HG03103 (cell line): ENCODE measurements at regions not wholly inside any gene's neighbourhood (a gene's known extent, or its start where the extent isn't known, plus 50 kb on each side); places are given as distances from the start of the nearest gene placed in this dataset.
"Not testable (repeated sequence)": the region's sequence is repeated elsewhere in the genome, so short reads cannot be mapped to it uniquely, and the experiment has no call there.

Experiments used
- ATAC-seq: cut with Tn5 transposase; IDR thresholded peaks from one replicate; pipeline ENCODE4 v1.9.1; 2021; ENCODE audit warnings: low read depth; ENCODE audit not compliant: unreplicated experiment

GRCh38 chr9:87195306-87195705 is 248.0 kb upstream of the GAS1 start:
- ATAC-seq: no peak

GRCh38 chr9:87197349-87198130 is 250.2 kb upstream of the GAS1 start:
- ATAC-seq: no peak

GRCh38 chr9:87198716-87199115 is 251.4 kb upstream of the GAS1 start:
- no peak for ATAC-seq

GRCh38 chr9:87199278-87199677 is 252.0 kb upstream of the GAS1 start:
- no peak for ATAC-seq

- no peak for ATAC-seq
These were observed 252.5 kb upstream of the GAS1 start for GRCh38 chr9:87199782-87200181.

- no peak for ATAC-seq
These were observed 254.0 kb upstream of the GAS1 start for GRCh38 chr9:87201351-87201751.

- ATAC-seq: no peak
These were observed 258.9 kb upstream of the GAS1 start for GRCh38 chr9:87206064-87206661.

GRCh38 chr9:87210658-87211057 is 263.4 kb upstream of the GAS1 start:
- not testable (repeated sequence) for ATAC-seq

GRCh38 chr9:87211669-87212068 is 264.4 kb upstream of the GAS1 start:
- ATAC-seq: no peak

- no peak for ATAC-seq
These were observed 265.3 kb upstream of the GAS1 start for GRCh38 chr9:87212605-87213021.

- ATAC-seq: no peak
These were observed 266.6 kb upstream of the GAS1 start for GRCh38 chr9:87213948-87214347.

GRCh38 chr9:87214991-87215390 is 267.7 kb upstream of the GAS1 start:
- no peak for ATAC-seq

GRCh38 chr9:87216036-87216435 is 268.7 kb upstream of the GAS1 start:
- no peak for ATAC-seq

GRCh38 chr9:87216897-87217455 is 269.7 kb upstream of the GAS1 start:
- no peak for ATAC-seq

GRCh38 chr9:87223392-87224246 is 274.0 kb upstream of the DAPK1 start:
- ATAC-seq: no peak

- ATAC-seq: no peak
These were observed 270.8 kb upstream of the DAPK1 start for GRCh38 chr9:87226896-87227295.

- ATAC-seq: no peak
These were observed 270.2 kb upstream of the DAPK1 start for GRCh38 chr9:87227456-87227855.

GRCh38 chr9:87229108-87229507 is 268.6 kb upstream of the DAPK1 start:
- no peak for ATAC-seq

- no peak for ATAC-seq
These were observed 264.2 kb upstream of the DAPK1 start for GRCh38 chr9:87233431-87233830.

- no peak for ATAC-seq
These were observed 263.7 kb upstream of the DAPK1 start for GRCh38 chr9:87233899-87234455.

- ATAC-seq: no peak
These were observed 262.8 kb upstream of the DAPK1 start for GRCh38 chr9:87234854-87235253.
